Upper lobe of left lung (tissue), 6 donors: ENCODE measurements at regions not wholly inside any gene's neighbourhood (a gene's known extent, or its start where the extent isn't known, plus 50 kb on each side); places are given as distances from the start of the nearest gene placed in this dataset.

Experiments used
- ATAC-seq, 2 donors: fragments of 200-7000 bp; cut with Tn5 transposase; one replicate each; pipeline ENCODE4 v1.9.1; 2022; ENCODE audit warnings: mild to moderate bottlenecking in 2 of 2, moderate library complexity in 2 of 2; ENCODE audit not compliant: low FRiP score in 2 of 2
- DNase-seq, 2 donors: peaks; one replicate each; pipeline ENCODE4 v3.0.0-alpha.2; 2019 to 2020
- H3K27ac ChIP-seq, 4 donors: fragments of 200-600 bp; sonication (generic); one replicate each; pipeline ENCODE4 v1.5.1; 2016 to 2019
- H3K27me3 ChIP-seq, 4 donors: fragments of 200-600 bp; sonication (generic); one replicate each; pipeline ENCODE4 v1.5.1; 2017 to 2019
- H3K36me3 ChIP-seq, 4 donors: fragments of 200-600 bp; sonication (generic); one replicate each; pipeline ENCODE4 v1.5.1; 2016 to 2019
- H3K4me1 ChIP-seq, 4 donors: fragments of 200-600 bp; sonication (generic); one replicate each; pipeline ENCODE4 v1.5.1; 2018 to 2019
- H3K4me3 ChIP-seq, 4 donors: fragments of 200-600 bp; sonication (generic); one replicate each; pipeline ENCODE4 v1.5.1; 2017 to 2019; ENCODE audit warnings: mild to moderate bottlenecking in 2 of 4, moderate library complexity in 1 of 4
- H3K9me3 ChIP-seq, 4 donors: fragments of 200-600 bp; sonication (generic); one replicate each; pipeline ENCODE4 v1.5.1; 2018 to 2019
- EP300 ChIP-seq, 4 donors: sonication (generic); formaldehyde crosslinking; IDR thresholded peaks; one replicate each; pipeline ENCODE4 v1.5.1; 2017; ENCODE audit warnings: antibody characterized with exemption in 4 of 4, control low read depth in 2 of 4
- POLR2A ChIP-seq, 4 donors: fragments of 450-650 bp; IDR thresholded peaks; one replicate each; pipeline ENCODE4 v1.5.1; 2016 to 2017; ENCODE audit warnings: antibody characterized with exemption in 4 of 4, mild to moderate bottlenecking in 2 of 4
- POLR2AphosphoS5 ChIP-seq, 2 donors: sonication (generic); formaldehyde crosslinking; IDR thresholded peaks; one replicate each; pipeline ENCODE4 v1.5.1; 2017; ENCODE audit warnings: antibody characterized with exemption in 2 of 2
- WGBS, 2 donors: methylation state at CpG; one replicate each; pipeline ENCODE4 v1.1.5; 2017 to 2018; 5-methylcytosine and 5-hydroxymethylcytosine counted together
- TF ChIP-seq, protein P1 (sequence below), 6 experiments: fragments of 450-650 bp in 4 of 6; fragments of 200-600 bp in 2 of 6; sonication (generic) in 2 of 6; IDR thresholded peaks; one replicate each; pipeline ENCODE4 v1.5.1; 2016 to 2019; ENCODE audit warnings: antibody characterized with exemption in 6 of 6
- donor health status: DM: no; HTN: no; CAD: no; lungs with moderate emphysema.
- donor health status: DM: no; HTN: yes; CAD: no; lungs with severe emphysema.

DNA sequence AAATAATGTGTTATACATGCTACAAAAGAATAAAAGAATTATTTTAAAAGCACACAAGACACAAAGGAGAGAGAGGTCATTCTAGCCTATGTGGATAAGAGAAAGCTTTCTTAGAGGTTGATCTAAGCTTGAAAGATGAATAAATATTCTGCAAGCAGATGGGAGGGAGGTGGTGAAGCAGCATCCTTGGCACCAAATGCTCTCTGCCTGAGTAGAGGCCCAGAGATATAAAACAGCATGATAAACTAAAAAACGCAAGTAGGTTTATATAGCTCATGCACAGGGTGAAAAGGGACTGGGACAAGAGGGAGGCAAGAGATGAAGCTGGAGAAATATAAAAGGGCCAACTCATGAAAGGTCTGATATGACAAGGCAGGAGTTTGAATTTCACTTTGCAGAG lies 283.2 kb upstream of the POU5F2 start:
- Histone ChIP-seq H3K4me1 (no peaks in the 10 kb centered on the region), H3K27ac (no peak overlapping the region), H3K27me3 (no peaks in the 10 kb centered on the region), H3K4me3 (no peak overlapping the region), H3K9me3 (peaks cover 0 to 2% (median 0%) of the 10 kb centered on the region in 4 donors), H3K36me3 (peaks cover 0 to 10% (median 0%) of the 10 kb centered on the region in 4 donors)
- ATAC-seq (no peak), DNase-seq (no peak)
- 93 to 96% methylated on average over 1 of the region's 1 CpG for WGBS, 2 donors
- TF ChIP-seq EP300 (IDR thresholded peaks at IDR 0.05) (no peak), POLR2A (IDR thresholded peaks at IDR 0.05) (no peak), POLR2AphosphoS5 (IDR thresholded peaks at IDR 0.05) (no peak)
- TF ChIP-seq, protein P1, sequence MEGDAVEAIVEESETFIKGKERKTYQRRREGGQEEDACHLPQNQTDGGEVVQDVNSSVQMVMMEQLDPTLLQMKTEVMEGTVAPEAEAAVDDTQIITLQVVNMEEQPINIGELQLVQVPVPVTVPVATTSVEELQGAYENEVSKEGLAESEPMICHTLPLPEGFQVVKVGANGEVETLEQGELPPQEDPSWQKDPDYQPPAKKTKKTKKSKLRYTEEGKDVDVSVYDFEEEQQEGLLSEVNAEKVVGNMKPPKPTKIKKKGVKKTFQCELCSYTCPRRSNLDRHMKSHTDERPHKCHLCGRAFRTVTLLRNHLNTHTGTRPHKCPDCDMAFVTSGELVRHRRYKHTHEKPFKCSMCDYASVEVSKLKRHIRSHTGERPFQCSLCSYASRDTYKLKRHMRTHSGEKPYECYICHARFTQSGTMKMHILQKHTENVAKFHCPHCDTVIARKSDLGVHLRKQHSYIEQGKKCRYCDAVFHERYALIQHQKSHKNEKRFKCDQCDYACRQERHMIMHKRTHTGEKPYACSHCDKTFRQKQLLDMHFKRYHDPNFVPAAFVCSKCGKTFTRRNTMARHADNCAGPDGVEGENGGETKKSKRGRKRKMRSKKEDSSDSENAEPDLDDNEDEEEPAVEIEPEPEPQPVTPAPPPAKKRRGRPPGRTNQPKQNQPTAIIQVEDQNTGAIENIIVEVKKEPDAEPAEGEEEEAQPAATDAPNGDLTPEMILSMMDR (IDR thresholded peaks at IDR 0.05), result no peak

GRCh38 chr5:94024101-94024500 lies 282.7 kb upstream of the POU5F2 start:
- DNase-seq (no peak), ATAC-seq (no peak)
- TF ChIP-seq EP300 (IDR thresholded peaks at IDR 0.05), result no peak
- Histone ChIP-seq H3K36me3 (peaks cover 0 to 10% (median 0%) of the 10 kb centered on the region in 4 donors), H3K9me3 (peaks cover 0 to 4% (median 0%) of the 10 kb centered on the region in 4 donors), H3K4me1 (no peaks in the 10 kb centered on the region), H3K27me3 (no peaks in the 10 kb centered on the region), H3K4me3 (no peak overlapping the region), H3K27ac (no peak overlapping the region)
- WGBS, 2 donors, result 100% methylated on average over 1 of the region's 1 CpG

GRCh38 chr5:94021246-94021645 lies 279.8 kb upstream of the POU5F2 start:
- Histone ChIP-seq H3K4me1 (no peaks in the 10 kb centered on the region), H3K27ac (no peak overlapping the region)
- no peak for DNase-seq

DNA sequence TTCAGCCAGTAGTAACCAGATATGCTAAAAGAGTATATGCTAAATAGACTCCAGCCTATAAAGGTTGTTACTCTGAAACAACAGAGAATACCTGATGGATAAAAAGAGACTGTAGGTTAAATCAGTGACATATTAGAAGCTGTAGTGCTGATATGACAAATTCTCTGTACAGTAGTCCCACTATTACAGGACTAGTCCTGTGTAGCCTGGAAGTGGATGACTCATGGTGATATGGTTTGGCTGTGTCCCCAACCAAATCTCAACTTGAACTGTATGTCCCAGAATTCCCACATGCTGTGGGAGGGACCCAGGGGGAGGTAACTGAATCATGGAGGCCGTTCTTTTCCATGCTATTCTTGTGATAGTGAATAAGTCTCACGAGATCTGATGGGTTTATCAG lies 276.2 kb upstream of the POU5F2 start:
- peaks cover 0 to 17% (median 4%) of the 10 kb centered on the region in 4 donors for H3K9me3 ChIP-seq
- WGBS, 2 donors, result 96 to 100% methylated on average over 2 of the region's 2 CpGs

More at GRCh38 chr5:94021246-94021645, 279.8 kb upstream of the POU5F2 start:
- no peaks in the 10 kb centered on the region for H3K27me3 ChIP-seq
- WGBS, 2 donors, result 62 to 82% methylated on average over 2 of the region's 2 CpGs
- no peak overlapping the region for H3K4me3 ChIP-seq
- peaks cover 0 to 4% (median 2%) of the 10 kb centered on the region in 4 donors for H3K9me3 ChIP-seq
- TF ChIP-seq, protein P1 (IDR thresholded peaks at IDR 0.05), result no peak
- no peak for TF ChIP-seq EP300 (IDR thresholded peaks at IDR 0.05)
- no peak for TF ChIP-seq POLR2AphosphoS5 (IDR thresholded peaks at IDR 0.05)
- no peak for TF ChIP-seq POLR2A (IDR thresholded peaks at IDR 0.05)
- H3K36me3 ChIP-seq, result peaks cover 0 to 17% (median 0%) of the 10 kb centered on the region in 4 donors
- no peak for ATAC-seq

GRCh38 chr5:94010814-94011213 lies 269.4 kb upstream of the POU5F2 start:
- Histone ChIP-seq H3K27ac (no peak overlapping the region), H3K36me3 (peaks cover 0 to 6% (median 0%) of the 10 kb centered on the region in 4 donors), H3K4me3 (no peak overlapping the region), H3K9me3 (peaks cover 0 to 12% (median 1%) of the 10 kb centered on the region in 4 donors), H3K27me3 (no peaks in the 10 kb centered on the region), H3K4me1 (no peaks in the 10 kb centered on the region)
- DNase-seq (no peak), ATAC-seq (no peak)
- WGBS, 2 donors, result 96 to 100% methylated on average over 1 of the region's 1 CpG
- TF ChIP-seq, protein P1 (IDR thresholded peaks at IDR 0.05), result no peak
- TF ChIP-seq EP300 (IDR thresholded peaks at IDR 0.05) (no peak), POLR2A (IDR thresholded peaks at IDR 0.05) (no peak), POLR2AphosphoS5 (IDR thresholded peaks at IDR 0.05) (no peak)

More for the DNA sequence above, 276.2 kb upstream of the POU5F2 start:
- ATAC-seq (no peak), DNase-seq (no peak)
- Histone ChIP-seq H3K4me3 (no peak overlapping the region), H3K27ac (no peak overlapping the region), H3K36me3 (peaks cover 0 to 20% (median 0%) of the 10 kb centered on the region in 4 donors), H3K27me3 (no peaks in the 10 kb centered on the region), H3K4me1 (no peaks in the 10 kb centered on the region)
- no peak for TF ChIP-seq POLR2AphosphoS5 (IDR thresholded peaks at IDR 0.05)
- TF ChIP-seq POLR2A (IDR thresholded peaks at IDR 0.05), result no peak
- no peak for TF ChIP-seq EP300 (IDR thresholded peaks at IDR 0.05)
- TF ChIP-seq, protein P1 (IDR thresholded peaks at IDR 0.05), result no peak
